22Rv1 (cell line): ENCODE measurements at regions not wholly inside any gene's neighbourhood (a gene's known extent, or its start where the extent isn't known, plus 50 kb on each side); places are given as distances from the start of the nearest gene placed in this dataset.

Experiments used
- CTCF ChIP-seq: fragments of 450-650 bp; IDR thresholded peaks from 2 replicates; pipeline ENCODE4 v1.5.1; 2017; ENCODE audit warnings: mild to moderate bottlenecking
- ZFX ChIP-seq: fragments of 450-650 bp; IDR thresholded peaks from 2 replicates; pipeline ENCODE4 v1.6.1; 2017; ENCODE audit warnings: antibody characterized with exemption, borderline replicate concordance

DNA sequence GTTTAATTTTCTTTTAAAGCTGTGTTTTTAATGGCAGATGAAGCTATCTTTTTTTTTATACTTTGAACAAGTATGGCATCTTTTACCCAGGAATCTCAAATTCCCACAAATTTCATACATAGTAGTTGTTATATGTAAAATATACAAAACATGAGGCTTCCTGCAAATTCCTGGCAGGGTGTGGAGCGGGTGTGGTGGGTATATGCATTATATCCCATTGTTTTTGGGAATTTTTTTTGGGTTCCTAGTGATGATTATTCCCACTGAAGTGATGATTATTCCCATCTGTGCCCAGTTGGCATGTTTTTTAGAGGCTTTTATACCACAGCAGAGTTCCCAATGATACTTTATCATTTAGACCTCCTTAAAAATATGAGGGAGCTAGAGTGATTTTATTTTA, 320.4 kb downstream of the ZFHX3 start:
- TF ChIP-seq CTCF (no peak), ZFX (no peak)
